Tibial artery (tissue), 4 donors: ENCODE measurements at regions not wholly inside any gene's neighbourhood (a gene's known extent, or its start where the extent isn't known, plus 50 kb on each side); places are given as distances from the start of the nearest gene placed in this dataset.

ENCODE experiments used
- DNase-seq, 2 donors: peaks; one replicate each; pipeline ENCODE4 v3.0.0-alpha.2; 2019
- H3K27ac ChIP-seq, 2 donors: fragments of 200-600 bp; sonication (generic) in 1 of 2; 1 replicate in 1 of 2; 2 replicates in 1 of 2; pipeline ENCODE4 v1.5.1; 2018 to 2019; ENCODE audit warnings: mild to moderate bottlenecking in 1 of 2
- H3K27me3 ChIP-seq, 2 donors: fragments of 200-600 bp; sonication (generic) in 1 of 2; one replicate each; pipeline versions ENCODE4 v1.5.1 to v1.6.0; 2016 to 2019
- H3K36me3 ChIP-seq, 3 donors: fragments of 200-600 bp; sonication (generic) in 2 of 3; one replicate each; pipeline ENCODE4 v1.5.1; 2016 to 2019; ENCODE audit warnings: mild to moderate bottlenecking in 2 of 3
- H3K4me1 ChIP-seq, 4 donors: fragments of 200-600 bp; sonication (generic) in 2 of 4; 1 replicate in 3 of 4; 2 replicates in 1 of 4; pipeline ENCODE4 v1.5.1; 2016 to 2019
- H3K4me3 ChIP-seq, 2 donors: fragments of 200-600 bp; sonication (generic) in 1 of 2; 1 replicate in 1 of 2; 2 replicates in 1 of 2; pipeline ENCODE4 v1.5.1; 2018 to 2019; ENCODE audit warnings: mild to moderate bottlenecking in 2 of 2
- H3K9me3 ChIP-seq, 3 donors: fragments of 200-600 bp; sonication (generic) in 1 of 3; one replicate each; pipeline ENCODE4 v1.5.1; 2016 to 2019
- CTCF ChIP-seq, 2 experiments: fragments of 200-600 bp in 1 of 2; fragments of 450-650 bp in 1 of 2; IDR thresholded peaks; one replicate each; pipeline ENCODE4 v1.5.1; 2017 to 2019; ENCODE audit warnings: antibody characterized with exemption in 2 of 2, mild to moderate bottlenecking in 1 of 2, moderate library complexity in 1 of 2
- intact Hi-C: fragments of 100-400 bp; cut with DNase I; formaldehyde crosslinking; loops from one replicate; pipeline ENCODE4 v1.15.0; 2023; ENCODE audit warnings: low total_unique reads

GRCh38 chr4:11334887-11335286 lies 93.8 kb downstream of the HS3ST1 start:
- Histone ChIP-seq H3K27me3 (no peaks in the 10 kb centered on the region), H3K4me1 (no peaks in the 10 kb centered on the region), H3K36me3 (no peaks in the 10 kb centered on the region), H3K4me3 (no peak overlapping the region), H3K27ac (no peak overlapping the region), H3K9me3 (no peaks in the 10 kb centered on the region)
- DNase-seq: no peak
- no peak for TF ChIP-seq CTCF (IDR thresholded peaks at IDR 0.05)
- intact Hi-C loops: no loop called here

- no peak for TF ChIP-seq CTCF (IDR thresholded peaks at IDR 0.05)
- H3K27ac ChIP-seq: no peak overlapping the region
- H3K9me3 ChIP-seq: no peaks in the 10 kb centered on the region
These were observed 100.3 kb downstream of the HS3ST1 start for GRCh38 chr4:11328401-11328800.

GRCh38 chr4:11326021-11326420 lies 102.7 kb downstream of the HS3ST1 start:
- Histone ChIP-seq H3K27ac (no peak overlapping the region), H3K27me3 (no peaks in the 10 kb centered on the region), H3K4me1 (no peaks in the 10 kb centered on the region), H3K36me3 (no peaks in the 10 kb centered on the region), H3K9me3 (no peaks in the 10 kb centered on the region), H3K4me3 (no peak overlapping the region)
- TF ChIP-seq CTCF (IDR thresholded peaks at IDR 0.05): no peak
- intact Hi-C loops: no loop called here
- no peak for DNase-seq

More at GRCh38 chr4:11328401-11328800, 100.3 kb downstream of the HS3ST1 start:
- H3K36me3 ChIP-seq: no peaks in the 10 kb centered on the region
- H3K4me3 ChIP-seq: no peak overlapping the region
- no peaks in the 10 kb centered on the region for H3K27me3 ChIP-seq
- intact Hi-C loops: no loop called here
- no peaks in the 10 kb centered on the region for H3K4me1 ChIP-seq
- no peak for DNase-seq

- TF ChIP-seq CTCF (IDR thresholded peaks at IDR 0.05): no peak
- no peaks in the 10 kb centered on the region for H3K36me3 ChIP-seq
- intact Hi-C loops: no loop called here
- no peaks in the 10 kb centered on the region for H3K27me3 ChIP-seq
- H3K27ac ChIP-seq: no peak overlapping the region
- H3K4me3 ChIP-seq: no peak overlapping the region
- H3K9me3 ChIP-seq: no peaks in the 10 kb centered on the region
- H3K4me1 ChIP-seq: no peaks in the 10 kb centered on the region
- no peak for DNase-seq
These were observed 104.9 kb downstream of the HS3ST1 start for GRCh38 chr4:11323771-11324170.

- no peak for TF ChIP-seq CTCF (IDR thresholded peaks at IDR 0.05)
- intact Hi-C loops: no loop called here
These were observed 115.3 kb downstream of the HS3ST1 start for GRCh38 chr4:11313157-11313943.

More at GRCh38 chr4:11313157-11313943, 115.3 kb downstream of the HS3ST1 start:
- no peak for DNase-seq
- no peak overlapping the region for H3K4me3 ChIP-seq
- no peaks in the 10 kb centered on the region for H3K4me1 ChIP-seq
- H3K9me3 ChIP-seq: no peaks in the 10 kb centered on the region
- H3K27me3 ChIP-seq: no peaks in the 10 kb centered on the region
- no peak overlapping the region for H3K27ac ChIP-seq
- H3K36me3 ChIP-seq: no peaks in the 10 kb centered on the region
